PC-9 (cell line): ENCODE measurements at regions not wholly inside any gene's neighbourhood (a gene's known extent, or its start where the extent isn't known, plus 50 kb on each side); places are given as distances from the start of the nearest gene placed in this dataset.

Source experiments
- BruUV-seq: library from RNA; stranded (reverse); fragments of 400-500 nt; replicated peaks from 2 replicates; lab custom pipeline; 2021; lab: Mats Ljungman, UMichigan
- CTCF ChIA-PET: fragments of 300-600 bp; sonication (Branson Sonifier 250); formaldehyde crosslinking; loops from one replicate; lab custom pipeline; 2022; ENCODE audit warnings: antibody characterized with exemption; lab: Charles Lee
- POLR2A ChIA-PET: fragments of 300-600 bp; sonication (Branson Sonifier 250); formaldehyde crosslinking; loops from one replicate; lab custom pipeline; 2022; ENCODE audit warnings: antibody characterized with exemption; ENCODE audit not compliant: unreplicated experiment; lab: Charles Lee
- DNase-seq, 2 experiments: peaks; one replicate each; pipeline versions ENCODE4 v3.0.0 to v3.0.0-alpha.2; 2015 to 2022; ENCODE audit warnings: mixed read lengths in 1 of 2
- H2AFZ ChIP-seq: fragments of 200-600 bp; sonication (generic); 2 replicates; pipeline ENCODE4 v1.8.1; 2017; ENCODE audit warnings: antibody characterized with exemption
- H3F3A ChIP-seq: fragments of 200-600 bp; sonication (generic); 2 replicates; pipeline ENCODE4 v1.8.1; 2017; ENCODE audit warnings: antibody characterized with exemption, mild to moderate bottlenecking, low read depth; ENCODE audit not compliant: insufficient read depth
- H3K27ac ChIP-seq: fragments of 200-600 bp; sonication (generic); 2 replicates; pipeline ENCODE4 v1.6.1; 2016; ENCODE audit warnings: mixed run types
- H3K27me3 ChIP-seq: fragments of 200-600 bp; sonication (generic); 2 replicates; pipeline ENCODE4 v1.6.1; 2016; ENCODE audit warnings: low read depth, mixed run types; ENCODE audit not compliant: insufficient read depth
- H3K36me3 ChIP-seq: fragments of 200-600 bp; sonication (generic); 2 replicates; pipeline ENCODE4 v1.6.1; 2016; ENCODE audit warnings: low read depth, mixed run types
- H3K4me1 ChIP-seq: fragments of 200-600 bp; sonication (generic); replicated peaks from 2 replicates; pipeline ENCODE4 v1.6.1; 2016; ENCODE audit warnings: mixed run types; ENCODE audit not compliant: insufficient read depth
- H3K4me2 ChIP-seq: fragments of 200-600 bp; sonication (generic); 2 replicates; pipeline ENCODE4 v1.6.1; 2017; ENCODE audit warnings: mixed run types
- H3K4me3 ChIP-seq: fragments of 200-600 bp; sonication (generic); 2 replicates; pipeline ENCODE4 v1.6.1; 2016; ENCODE audit warnings: mixed run types
- H3K79me2 ChIP-seq: fragments of 200-600 bp; sonication (generic); 2 replicates; pipeline ENCODE4 v1.6.1; 2017; ENCODE audit warnings: low read depth, mixed run types
- H3K9me2 ChIP-seq: fragments of 200-600 bp; sonication (generic); 2 replicates; pipeline ENCODE4 v1.8.1; 2017; ENCODE audit warnings: mild to moderate bottlenecking; ENCODE audit not compliant: insufficient read depth
- H3K9me3 ChIP-seq: fragments of 200-600 bp; sonication (generic); 2 replicates; pipeline ENCODE4 v1.8.1; 2016; ENCODE audit warnings: low read depth; ENCODE audit not compliant: insufficient read depth
- H4K20me1 ChIP-seq: fragments of 200-600 bp; sonication (generic); 2 replicates; pipeline ENCODE4 v1.8.1; 2017; ENCODE audit not compliant: insufficient read depth
- EZH2 ChIP-seq: fragments of 200-600 bp; sonication (generic); IDR thresholded peaks from 2 replicates; pipeline ENCODE4 v1.8.0; 2017; ENCODE audit warnings: antibody characterized with exemption, low read depth
- intact Hi-C: fragments of 100-400 bp; cut with micrococcal nuclease; formaldehyde crosslinking; loops from one replicate; pipeline ENCODE4 v1.10.0; 2022; ENCODE audit not compliant: unreplicated experiment
- TF ChIP-seq, protein P1 (sequence below): fragments of 200-600 bp; sonication (generic); conservative IDR thresholded peaks from 2 replicates; pipeline ENCODE4 v1.6.1; 2017; ENCODE audit warnings: mixed run types, antibody characterized with exemption, mild to moderate bottlenecking, moderate library complexity

- Histone ChIP-seq H3K9me2 (no peaks in the 10 kb centered on the region), H3K9me3 (no peaks in the 10 kb centered on the region), H3K4me2 (no peak overlapping the region), H3K79me2 (no peaks in the 10 kb centered on the region), H2AFZ (no peak overlapping the region), H3K4me1 (peaks cover 8% of the 10 kb centered on the region), H3K36me3 (no peaks in the 10 kb centered on the region), H3K27me3 (no peaks in the 10 kb centered on the region), H4K20me1 (no peaks in the 10 kb centered on the region), H3K4me3 (no peak overlapping the region), H3K27ac (no peak overlapping the region), H3F3A (no peaks in the 10 kb centered on the region)
- no TSS peak for BruUV-seq
- intact Hi-C loops = no loop called here
- ChIA-PET CTCF (no interaction called here), POLR2A (no interaction called here)
- TF ChIP-seq, protein P1, sequence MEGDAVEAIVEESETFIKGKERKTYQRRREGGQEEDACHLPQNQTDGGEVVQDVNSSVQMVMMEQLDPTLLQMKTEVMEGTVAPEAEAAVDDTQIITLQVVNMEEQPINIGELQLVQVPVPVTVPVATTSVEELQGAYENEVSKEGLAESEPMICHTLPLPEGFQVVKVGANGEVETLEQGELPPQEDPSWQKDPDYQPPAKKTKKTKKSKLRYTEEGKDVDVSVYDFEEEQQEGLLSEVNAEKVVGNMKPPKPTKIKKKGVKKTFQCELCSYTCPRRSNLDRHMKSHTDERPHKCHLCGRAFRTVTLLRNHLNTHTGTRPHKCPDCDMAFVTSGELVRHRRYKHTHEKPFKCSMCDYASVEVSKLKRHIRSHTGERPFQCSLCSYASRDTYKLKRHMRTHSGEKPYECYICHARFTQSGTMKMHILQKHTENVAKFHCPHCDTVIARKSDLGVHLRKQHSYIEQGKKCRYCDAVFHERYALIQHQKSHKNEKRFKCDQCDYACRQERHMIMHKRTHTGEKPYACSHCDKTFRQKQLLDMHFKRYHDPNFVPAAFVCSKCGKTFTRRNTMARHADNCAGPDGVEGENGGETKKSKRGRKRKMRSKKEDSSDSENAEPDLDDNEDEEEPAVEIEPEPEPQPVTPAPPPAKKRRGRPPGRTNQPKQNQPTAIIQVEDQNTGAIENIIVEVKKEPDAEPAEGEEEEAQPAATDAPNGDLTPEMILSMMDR = no peak
- no peak for TF ChIP-seq EZH2
- no peak for DNase-seq
Observed at GRCh38 chr22:27283714-27284113, 517.8 kb downstream of the MN1 start.

DNA sequence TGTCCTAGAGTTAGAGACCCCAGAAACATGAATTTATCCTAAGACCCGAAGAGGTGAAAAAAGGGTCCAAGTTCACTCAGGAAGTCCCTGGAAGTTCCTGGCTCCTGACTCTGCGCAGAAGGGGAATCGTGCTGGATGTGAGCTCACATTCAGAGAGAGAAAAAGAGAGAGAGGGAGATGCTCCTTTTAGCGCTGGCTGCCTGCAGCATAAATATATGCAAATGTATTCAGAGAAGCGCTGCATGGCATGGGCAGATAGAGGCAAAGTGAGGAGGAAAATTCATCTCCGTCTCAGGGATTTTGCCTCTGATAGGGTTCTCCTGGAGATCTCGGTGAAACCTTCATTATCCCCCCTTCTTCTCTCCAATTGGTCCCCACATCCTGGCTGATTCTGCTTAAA, 517.2 kb downstream of the MN1 start:
- intact Hi-C loops = no loop called here
- H2AFZ ChIP-seq = no peak overlapping the region
- ChIA-PET CTCF (no interaction called here), POLR2A (no interaction called here)
- TF ChIP-seq EZH2 = no peak
- TF ChIP-seq, protein P1 = no peak
- H3K27me3 ChIP-seq = no peaks in the 10 kb centered on the region
- no TSS peak for BruUV-seq
- H3K4me1 ChIP-seq = peaks cover 3% of the 10 kb centered on the region; the same call in 1 of the 2 replicates
- H3K9me3 ChIP-seq = no peaks in the 10 kb centered on the region
- no peak overlapping the region for H3K27ac ChIP-seq
- H3K4me3 ChIP-seq = no peak overlapping the region
- H3K79me2 ChIP-seq = no peaks in the 10 kb centered on the region
- no peaks in the 10 kb centered on the region for H4K20me1 ChIP-seq
- no peaks in the 10 kb centered on the region for H3K9me2 ChIP-seq
- H3K4me2 ChIP-seq = no peak overlapping the region
- no peaks in the 10 kb centered on the region for H3F3A ChIP-seq
- no peaks in the 10 kb centered on the region for H3K36me3 ChIP-seq
- DNase-seq = no peak

DNA sequence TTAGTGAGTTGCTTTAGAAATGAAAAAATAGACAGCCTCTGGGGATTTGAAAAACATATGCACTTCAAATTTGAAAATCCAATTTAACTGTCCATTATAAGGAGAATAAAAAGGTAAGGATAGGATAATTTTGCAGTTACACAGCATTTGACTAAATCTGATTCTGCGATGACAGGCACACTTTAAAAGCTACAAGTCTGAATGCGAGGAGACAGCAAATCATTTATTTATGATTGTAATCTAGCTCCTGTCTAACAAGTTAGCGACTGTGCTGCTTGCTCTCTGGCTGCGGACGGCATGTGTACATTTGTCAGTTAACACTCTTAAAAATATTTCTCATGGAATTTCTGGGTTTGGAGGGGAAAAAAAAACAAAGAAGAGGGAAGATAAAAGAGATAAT, 514.8 kb downstream of the MN1 start:
- H3K4me1 ChIP-seq = no peaks in the 10 kb centered on the region
- intact Hi-C loops = no loop called here
- ChIA-PET POLR2A (no interaction called here), CTCF (no interaction called here)
- H3K27ac ChIP-seq = no peak overlapping the region
- no peaks in the 10 kb centered on the region for H3K27me3 ChIP-seq
- no TSS peak for BruUV-seq
- no peak overlapping the region for H3K4me3 ChIP-seq
- H4K20me1 ChIP-seq = no peaks in the 10 kb centered on the region
- no peaks in the 10 kb centered on the region for H3K79me2 ChIP-seq
- no peaks in the 10 kb centered on the region for H3K36me3 ChIP-seq
- H3K4me2 ChIP-seq = no peak overlapping the region
- no peaks in the 10 kb centered on the region for H3K9me2 ChIP-seq
- H3F3A ChIP-seq = no peaks in the 10 kb centered on the region
- DNase-seq = no peak
- H2AFZ ChIP-seq = no peak overlapping the region
- H3K9me3 ChIP-seq = no peaks in the 10 kb centered on the region
- TF ChIP-seq EZH2 = no peak
- TF ChIP-seq, protein P1 = no peak
